DMS79 treated with DMSO at 0.1 percent for 48 hours (cell line): ENCODE measurements at regions not wholly inside any gene's neighbourhood (a gene's known extent, or its start where the extent isn't known, plus 50 kb on each side); places are given as distances from the start of the nearest gene placed in this dataset.

ENCODE experiments used
- DNase-seq: peaks from one replicate; lab custom pipeline; 2025; lab: John Stamatoyannopoulos, UW

DNA sequence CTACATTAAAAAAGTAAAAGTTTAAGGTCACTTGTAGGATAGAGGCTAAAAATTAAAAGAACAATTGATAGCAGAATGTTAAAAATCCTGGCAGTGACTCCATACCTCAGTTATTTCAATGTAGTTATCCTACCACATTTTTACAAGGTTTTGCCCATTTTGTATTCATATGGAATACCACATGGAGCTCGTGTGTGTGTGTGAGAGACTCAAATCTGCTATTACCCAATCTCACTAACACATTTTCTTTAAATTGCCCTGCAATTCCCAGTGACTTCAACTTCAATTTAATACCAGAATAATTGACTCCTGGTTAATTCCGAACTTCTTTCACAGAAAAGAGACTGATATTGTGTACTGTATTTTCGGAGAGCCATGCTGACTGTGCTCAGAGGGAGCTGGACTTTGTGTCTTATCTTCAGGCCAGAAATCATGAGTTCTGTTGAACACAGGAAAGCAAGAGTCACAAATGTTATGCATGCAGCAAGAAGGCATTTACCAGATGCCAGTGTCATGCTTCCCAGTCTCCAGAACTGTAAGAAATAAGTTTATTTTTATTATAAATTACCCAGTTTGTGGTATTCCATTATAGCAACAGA is 529.0 kb upstream of the NECTIN3 start:
- DNase-seq = no peak

GRCh38 chr3:110544730-110545129 is 526.9 kb upstream of the NECTIN3 start:
- no peak for DNase-seq

GRCh38 chr3:110550511-110550910 is 521.1 kb upstream of the NECTIN3 start:
- no peak for DNase-seq

DNA sequence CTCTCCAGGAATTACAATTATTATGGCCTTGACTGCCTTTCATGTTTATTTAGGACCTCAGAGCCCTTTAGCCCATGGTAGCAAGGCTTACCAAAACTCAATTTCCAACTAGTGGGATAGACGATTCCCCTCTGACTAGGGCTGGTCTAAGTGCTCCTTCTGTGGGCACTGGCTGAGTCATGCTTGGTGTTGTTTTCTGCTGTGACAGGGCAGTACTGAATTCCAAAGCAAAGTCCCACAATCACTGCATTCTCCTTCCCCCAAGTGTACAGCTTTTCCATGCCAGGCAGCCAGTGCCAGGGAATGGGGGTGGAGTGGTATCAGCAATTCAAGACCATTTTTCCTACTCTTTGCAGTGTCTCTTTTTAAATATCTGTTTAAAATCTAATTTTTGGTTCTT is 509.0 kb upstream of the NECTIN3 start:
- DNase-seq = no peak

DNA sequence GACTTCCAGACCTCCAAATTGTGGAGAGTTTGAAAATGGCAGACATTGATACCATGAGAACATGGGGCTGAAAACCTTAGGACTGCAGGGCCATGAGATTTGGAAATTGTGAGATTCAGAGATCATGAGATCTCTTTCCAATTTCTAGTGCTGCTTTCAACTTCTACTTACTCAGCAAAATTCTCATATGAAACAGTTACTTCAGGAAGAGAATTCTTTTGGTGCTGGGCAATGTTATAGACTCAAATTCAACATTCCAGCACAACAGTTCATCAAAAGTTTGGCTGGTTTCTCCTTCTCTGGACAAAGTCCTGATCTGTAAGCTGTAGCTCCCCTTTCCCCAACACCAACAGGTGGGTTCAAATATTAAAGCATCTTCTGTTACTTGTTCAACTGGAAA is 506.9 kb upstream of the NECTIN3 start:
- DNase-seq = no peak

DNA sequence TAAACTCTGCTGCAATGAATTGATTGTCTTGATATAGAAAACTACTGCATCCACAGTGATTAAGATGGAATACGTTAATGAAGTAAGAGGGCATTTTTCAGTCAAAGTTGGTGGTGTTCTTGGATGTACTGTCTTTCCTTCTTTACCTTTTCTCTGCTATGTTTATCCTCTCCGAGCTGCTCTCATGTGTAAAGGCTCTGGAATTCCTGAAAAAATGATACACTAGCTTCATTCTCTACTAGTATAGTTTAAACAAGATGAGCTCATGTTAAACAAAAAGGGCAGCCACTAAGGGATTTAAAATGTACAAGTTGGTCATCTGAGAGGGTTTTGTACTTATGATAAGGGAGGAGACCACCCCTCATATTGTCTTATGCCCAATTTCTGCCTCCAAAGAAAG is 504.6 kb upstream of the NECTIN3 start:
- DNase-seq = no peak

GRCh38 chr3:110568246-110568645 is 503.4 kb upstream of the NECTIN3 start:
- DNase-seq = no peak

- no peak for DNase-seq
These were observed 502.5 kb upstream of the NECTIN3 start for GRCh38 chr3:110569073-110569472.

GRCh38 chr3:110575702-110576101 is 495.9 kb upstream of the NECTIN3 start:
- no peak for DNase-seq

DNA sequence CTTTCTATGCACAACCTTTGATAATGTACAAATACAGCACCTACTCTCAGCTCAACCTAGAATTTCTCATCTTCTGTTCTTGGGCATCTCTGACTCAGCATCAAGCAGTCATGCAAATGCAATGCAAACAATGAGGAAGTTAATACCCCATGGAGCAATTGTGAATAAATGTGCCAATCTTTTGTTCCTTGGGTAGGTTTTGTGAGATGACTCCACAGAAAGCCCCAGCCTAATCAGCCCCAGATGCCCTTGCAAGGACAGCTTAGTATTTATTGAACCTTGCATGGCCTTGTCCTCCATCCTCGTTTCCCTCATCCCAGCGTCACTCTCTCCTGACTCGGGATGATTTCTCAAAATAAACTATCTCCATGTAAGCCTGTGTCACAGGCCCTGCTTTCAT is 494.7 kb upstream of the NECTIN3 start:
- DNase-seq = no peak

DNA sequence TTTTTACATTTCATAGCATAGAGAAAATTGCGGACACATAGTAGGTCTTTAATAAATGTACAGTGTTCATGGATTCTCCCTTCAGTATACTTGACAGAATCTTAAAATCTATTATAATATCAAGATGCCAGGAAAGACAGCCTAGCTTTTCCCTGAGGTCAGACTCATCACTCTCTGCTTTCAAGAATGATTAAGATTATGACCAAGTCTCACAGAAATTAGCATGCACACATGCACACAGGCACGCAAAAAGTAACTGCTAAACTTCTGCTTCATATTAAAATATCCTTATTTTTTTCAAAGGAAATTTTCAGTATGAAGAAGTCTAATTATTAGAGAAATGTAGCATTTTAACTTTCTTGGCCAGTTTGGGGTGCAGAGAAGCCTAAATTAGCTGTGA is 493.8 kb upstream of the NECTIN3 start:
- DNase-seq = no peak

GRCh38 chr3:110579840-110580550 is 491.6 kb upstream of the NECTIN3 start:
- DNase-seq = no peak

GRCh38 chr3:110583373-110583935 is 488.2 kb upstream of the NECTIN3 start:
- DNase-seq = no peak

GRCh38 chr3:110588906-110589305 is 482.7 kb upstream of the NECTIN3 start:
- DNase-seq = no peak

DNA sequence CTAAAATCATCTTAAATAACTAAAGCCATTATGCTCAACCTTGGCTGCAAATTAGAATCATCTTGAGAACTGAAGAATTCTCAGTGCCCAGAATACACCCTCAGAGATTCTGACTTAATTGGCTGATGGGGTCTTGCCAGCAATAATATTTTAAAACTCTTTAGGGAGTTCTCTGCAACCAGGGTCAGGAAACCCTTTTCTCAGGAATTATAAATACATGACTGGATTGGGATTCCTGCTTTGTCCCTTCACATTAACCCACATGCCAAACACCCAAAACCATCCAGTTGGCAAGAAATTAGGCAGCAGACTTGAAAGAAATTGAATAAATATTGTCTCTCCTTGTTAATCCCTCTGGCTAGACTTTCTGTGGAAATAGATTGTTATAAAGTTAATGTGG is 482.3 kb upstream of the NECTIN3 start:
- no peak for DNase-seq

GRCh38 chr3:110593749-110594148 is 477.9 kb upstream of the NECTIN3 start:
- no peak for DNase-seq

DNA sequence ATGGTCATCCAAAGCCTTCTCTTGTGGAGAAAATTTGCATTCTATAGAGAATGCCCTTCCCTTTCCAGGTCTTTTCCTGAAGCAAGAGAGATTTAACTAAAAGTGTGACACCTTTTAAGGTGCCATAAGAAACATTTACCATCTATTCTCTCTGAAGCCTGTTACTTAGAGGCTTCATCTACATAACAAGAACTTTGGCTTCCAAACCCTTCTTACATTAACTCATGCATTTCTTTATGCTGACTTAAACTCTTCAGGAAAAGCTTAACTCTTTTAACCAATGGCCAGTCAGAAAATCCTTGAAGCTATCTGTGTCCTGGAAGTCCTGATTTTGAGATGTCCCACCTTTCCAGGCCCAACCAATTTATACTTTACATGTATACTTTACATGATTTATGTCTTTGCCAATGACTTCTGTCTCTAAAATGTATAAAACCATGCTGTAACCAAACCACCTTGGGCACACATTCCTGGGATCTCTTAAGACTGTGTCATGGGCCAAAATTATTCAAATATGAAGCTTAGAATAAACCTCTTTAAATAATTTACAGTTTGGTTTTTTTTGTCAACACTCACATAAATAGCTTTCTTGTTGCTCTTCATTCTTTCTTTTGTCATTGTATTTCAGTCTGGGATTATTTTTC is 472.6 kb upstream of the NECTIN3 start:
- DNase-seq = no peak

DNA sequence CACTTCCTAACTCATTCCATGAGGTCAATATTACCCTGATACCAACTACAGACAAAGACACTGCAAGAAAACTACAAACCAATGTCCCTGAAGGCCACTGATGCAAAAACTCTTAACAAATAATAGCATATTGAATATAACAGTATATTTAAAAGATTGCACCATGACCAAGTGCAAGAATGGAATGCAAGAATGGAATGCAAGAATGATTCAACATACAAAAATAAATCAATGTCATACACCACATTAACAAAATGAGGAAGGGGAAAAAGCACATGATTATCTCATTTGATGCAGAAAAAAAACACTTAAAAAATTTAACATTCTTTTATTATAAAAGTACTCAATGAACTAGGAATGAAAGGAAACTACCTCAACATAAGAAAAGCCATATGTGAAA is 463.1 kb upstream of the NECTIN3 start:
- DNase-seq = no peak

- DNase-seq = no peak
These were observed 459.6 kb upstream of the NECTIN3 start for GRCh38 chr3:110612045-110612444.

- DNase-seq = no peak
These were observed 457.4 kb upstream of the NECTIN3 start for GRCh38 chr3:110614186-110614585.

DNA sequence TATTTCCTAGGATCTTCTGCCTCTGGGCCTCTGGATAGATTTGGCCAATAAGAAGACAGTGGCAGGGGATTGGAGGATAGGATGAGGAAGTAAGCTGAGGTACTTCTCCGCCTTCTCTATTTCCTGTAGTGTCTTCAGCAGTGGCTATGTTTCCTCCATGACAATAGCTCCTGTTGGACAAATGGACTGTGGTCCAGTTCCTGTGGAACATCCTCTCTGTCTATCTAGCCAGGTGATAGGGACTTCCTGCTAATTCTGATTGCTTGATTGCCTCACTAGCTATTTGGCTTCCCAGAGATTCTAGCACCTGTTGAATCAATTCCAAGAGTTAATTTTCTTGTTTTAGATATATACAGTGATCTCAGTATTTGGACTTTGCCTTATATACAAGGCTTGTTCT is 456.2 kb upstream of the NECTIN3 start:
- no peak for DNase-seq

GRCh38 chr3:110618512-110619226 is 452.9 kb upstream of the NECTIN3 start:
- DNase-seq = no peak

- no peak for DNase-seq
These were observed 451.5 kb upstream of the NECTIN3 start for GRCh38 chr3:110620118-110620517.
